ENCODE measurements at regions not wholly inside any gene's neighbourhood (a gene's known extent, or its start where the extent isn't known, plus 50 kb on each side); places are given as distances from the start of the nearest gene placed in this dataset.

- no peak overlapping the region for H3K4me3 ChIP-seq (ENCODE audit: low read depth, low read length)
- no peak for DNase-seq (ENCODE audit: low read depth)
- TF ChIP-seq CTCF (IDR thresholded peaks at IDR 0.05; ENCODE audit: insufficient read depth, low read length): no peak
Measured at GRCh38 chr14:79924551-79924950, 286.8 kb downstream of the DIO2 start.

- no peak for TF ChIP-seq CTCF (IDR thresholded peaks at IDR 0.05; ENCODE audit: insufficient read depth, low read length)
Measured at GRCh38 chr14:79920180-79920692, 291.1 kb downstream of the DIO2 start.

More at GRCh38 chr14:79920180-79920692, 291.1 kb downstream of the DIO2 start:
- no peak for DNase-seq (ENCODE audit: low read depth)
- no peak overlapping the region for H3K4me3 ChIP-seq (ENCODE audit: low read depth, low read length)

Data from fibroblast of the aortic adventitia (primary cell).